Astrocyte (in vitro differentiated cells and primary cell): ENCODE measurements at regions not wholly inside any gene's neighbourhood (a gene's known extent, or its start where the extent isn't known, plus 50 kb on each side); places are given as distances from the start of the nearest gene placed in this dataset.

Source experiments
- EZH2 ChIP-seq: IDR thresholded peaks from 2 replicates; pipeline ENCODE4 v1.6.1; 2012; ENCODE audit warnings: mild to moderate bottlenecking, low read length, inconsistent platforms; ENCODE audit not compliant: insufficient read depth
- TF ChIP-seq, protein P1 (sequence below): IDR thresholded peaks from 2 replicates; pipeline ENCODE4 v1.5.1; 2011; ENCODE audit warnings: low read depth, mild to moderate bottlenecking, inconsistent platforms, low read length, moderate library complexity; ENCODE audit not compliant: insufficient read depth

DNA sequence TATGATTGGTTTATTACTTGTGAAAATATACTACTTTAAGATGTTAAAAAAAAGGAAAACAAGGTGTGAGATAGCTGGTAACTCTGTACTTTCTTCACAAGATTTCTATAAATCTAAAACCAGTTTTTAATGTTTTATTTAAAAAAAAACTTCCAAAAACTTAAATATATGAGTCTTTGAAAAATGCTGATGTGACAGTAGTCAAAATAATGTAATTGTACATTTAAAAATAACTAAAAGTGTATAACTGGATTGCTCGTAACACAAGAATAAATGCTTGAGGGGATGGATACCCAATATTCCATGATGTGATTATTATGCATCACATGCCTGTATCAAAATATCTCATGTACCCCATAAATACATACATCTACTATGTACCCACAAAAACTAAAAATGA, 464.9 kb downstream of the NYAP2 start:
- TF ChIP-seq, protein P1, sequence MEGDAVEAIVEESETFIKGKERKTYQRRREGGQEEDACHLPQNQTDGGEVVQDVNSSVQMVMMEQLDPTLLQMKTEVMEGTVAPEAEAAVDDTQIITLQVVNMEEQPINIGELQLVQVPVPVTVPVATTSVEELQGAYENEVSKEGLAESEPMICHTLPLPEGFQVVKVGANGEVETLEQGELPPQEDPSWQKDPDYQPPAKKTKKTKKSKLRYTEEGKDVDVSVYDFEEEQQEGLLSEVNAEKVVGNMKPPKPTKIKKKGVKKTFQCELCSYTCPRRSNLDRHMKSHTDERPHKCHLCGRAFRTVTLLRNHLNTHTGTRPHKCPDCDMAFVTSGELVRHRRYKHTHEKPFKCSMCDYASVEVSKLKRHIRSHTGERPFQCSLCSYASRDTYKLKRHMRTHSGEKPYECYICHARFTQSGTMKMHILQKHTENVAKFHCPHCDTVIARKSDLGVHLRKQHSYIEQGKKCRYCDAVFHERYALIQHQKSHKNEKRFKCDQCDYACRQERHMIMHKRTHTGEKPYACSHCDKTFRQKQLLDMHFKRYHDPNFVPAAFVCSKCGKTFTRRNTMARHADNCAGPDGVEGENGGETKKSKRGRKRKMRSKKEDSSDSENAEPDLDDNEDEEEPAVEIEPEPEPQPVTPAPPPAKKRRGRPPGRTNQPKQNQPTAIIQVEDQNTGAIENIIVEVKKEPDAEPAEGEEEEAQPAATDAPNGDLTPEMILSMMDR = no peak
- TF ChIP-seq EZH2 = no peak
